ENCODE measurements at regions not wholly inside any gene's neighbourhood (a gene's known extent, or its start where the extent isn't known, plus 50 kb on each side); places are given as distances from the start of the nearest gene placed in this dataset.
"Not testable (repeated sequence)": the region's sequence is repeated elsewhere in the genome, so short reads cannot be mapped to it uniquely, and the experiment has no call there.

GRCh38 chr7:65582518-65583119, 209.0 kb downstream of the ZNF92 start:
- not testable (repeated sequence) for H3K27ac Mint-ChIP-seq; H3K27me3 Mint-ChIP-seq; H3K36me3 Mint-ChIP-seq; DNase-seq (ENCODE audit: extremely low spot score, unreplicated experiment); H3K9me3 Mint-ChIP-seq; H3K4me3 Mint-ChIP-seq; H3K4me1 Mint-ChIP-seq (ENCODE audit: unreplicated experiment)

GRCh38 chr7:65602495-65602894, 228.8 kb downstream of the ZNF92 start:
- peaks cover 65% of the 10 kb centered on the region for H3K27me3 Mint-ChIP-seq
- not testable (repeated sequence) for DNase-seq (ENCODE audit: extremely low spot score, unreplicated experiment)

GRCh38 chr7:65609131-65609530, 235.5 kb downstream of the ZNF92 start:
- Mint-ChIP-seq H3K9me3 (no peaks in the 10 kb centered on the region), H3K27ac (no peak overlapping the region), H3K36me3 (no peaks in the 10 kb centered on the region), H3K4me3 (no peak overlapping the region), H3K27me3 (peaks cover 48% of the 10 kb centered on the region), H3K4me1 (ENCODE audit: unreplicated experiment) (no peaks in the 10 kb centered on the region)
- no peak for DNase-seq (ENCODE audit: extremely low spot score, unreplicated experiment)
- TF ChIP-seq CTCF (conservative IDR thresholded peaks at IDR 0.05), result no peak

More at GRCh38 chr7:65602495-65602894, 228.8 kb downstream of the ZNF92 start:
- H3K27ac Mint-ChIP-seq; H3K4me1 Mint-ChIP-seq (ENCODE audit: unreplicated experiment); H3K9me3 Mint-ChIP-seq; H3K4me3 Mint-ChIP-seq; H3K36me3 Mint-ChIP-seq: not testable (repeated sequence)

- H3K36me3 Mint-ChIP-seq; H3K27ac Mint-ChIP-seq; H3K4me3 Mint-ChIP-seq; DNase-seq (ENCODE audit: extremely low spot score, unreplicated experiment); H3K9me3 Mint-ChIP-seq; H3K4me1 Mint-ChIP-seq (ENCODE audit: unreplicated experiment): not testable (repeated sequence)
- H3K27me3 Mint-ChIP-seq, result peaks cover 48% of the 10 kb centered on the region
These were observed 240.1 kb downstream of the ZNF92 start for GRCh38 chr7:65613644-65614289.

- not testable (repeated sequence) for DNase-seq (ENCODE audit: extremely low spot score, unreplicated experiment); H3K9me3 Mint-ChIP-seq; H3K4me1 Mint-ChIP-seq (ENCODE audit: unreplicated experiment); H3K4me3 Mint-ChIP-seq; H3K36me3 Mint-ChIP-seq; H3K27ac Mint-ChIP-seq
- peaks cover 44% of the 10 kb centered on the region for H3K27me3 Mint-ChIP-seq
These were observed 242.5 kb downstream of the ZNF92 start for GRCh38 chr7:65616111-65616510.

GRCh38 chr7:65620216-65620615, 246.6 kb downstream of the ZNF92 start:
- H3K4me3 Mint-ChIP-seq; H3K27ac Mint-ChIP-seq; H3K4me1 Mint-ChIP-seq (ENCODE audit: unreplicated experiment); H3K9me3 Mint-ChIP-seq; DNase-seq (ENCODE audit: extremely low spot score, unreplicated experiment); H3K36me3 Mint-ChIP-seq: not testable (repeated sequence)
- H3K27me3 Mint-ChIP-seq, result peaks cover 44% of the 10 kb centered on the region

- H3K27me3 Mint-ChIP-seq, result peaks cover 47% of the 10 kb centered on the region
These were observed 248.0 kb downstream of the ZNF92 start for GRCh38 chr7:65621580-65622201.

GRCh38 chr7:65631236-65631635, 241.6 kb upstream of the VKORC1L1 start:
- not testable (repeated sequence) for H3K27ac Mint-ChIP-seq; H3K36me3 Mint-ChIP-seq; DNase-seq (ENCODE audit: extremely low spot score, unreplicated experiment); H3K4me3 Mint-ChIP-seq; H3K4me1 Mint-ChIP-seq (ENCODE audit: unreplicated experiment); H3K9me3 Mint-ChIP-seq
- peaks cover 17% of the 10 kb centered on the region for H3K27me3 Mint-ChIP-seq

More at GRCh38 chr7:65621580-65622201, 248.0 kb downstream of the ZNF92 start:
- peak; percentile 80 for TF ChIP-seq CTCF (conservative IDR thresholded peaks at IDR 0.05)
- DNase-seq (ENCODE audit: extremely low spot score, unreplicated experiment); H3K9me3 Mint-ChIP-seq; H3K36me3 Mint-ChIP-seq; H3K27ac Mint-ChIP-seq; H3K4me3 Mint-ChIP-seq; H3K4me1 Mint-ChIP-seq (ENCODE audit: unreplicated experiment): not testable (repeated sequence)

- not testable (repeated sequence) for H3K36me3 Mint-ChIP-seq; H3K27ac Mint-ChIP-seq; H3K4me3 Mint-ChIP-seq; DNase-seq (ENCODE audit: extremely low spot score, unreplicated experiment); H3K4me1 Mint-ChIP-seq (ENCODE audit: unreplicated experiment); H3K9me3 Mint-ChIP-seq; H3K27me3 Mint-ChIP-seq
These were observed 239.1 kb upstream of the VKORC1L1 start for GRCh38 chr7:65633587-65634404.

GRCh38 chr7:65638918-65639317, 234.0 kb upstream of the VKORC1L1 start:
- H3K27me3 Mint-ChIP-seq; H3K9me3 Mint-ChIP-seq; H3K4me3 Mint-ChIP-seq; H3K36me3 Mint-ChIP-seq; H3K4me1 Mint-ChIP-seq (ENCODE audit: unreplicated experiment); DNase-seq (ENCODE audit: extremely low spot score, unreplicated experiment); H3K27ac Mint-ChIP-seq: not testable (repeated sequence)

GRCh38 chr7:65639717-65640116, 233.2 kb upstream of the VKORC1L1 start:
- not testable (repeated sequence) for H3K4me1 Mint-ChIP-seq (ENCODE audit: unreplicated experiment); H3K27ac Mint-ChIP-seq; H3K9me3 Mint-ChIP-seq; DNase-seq (ENCODE audit: extremely low spot score, unreplicated experiment); H3K36me3 Mint-ChIP-seq; H3K27me3 Mint-ChIP-seq; H3K4me3 Mint-ChIP-seq

Data from type B pancreatic cell (in vitro differentiated cells).